GM19023 (cell line): ENCODE measurements at regions not wholly inside any gene's neighbourhood (a gene's known extent, or its start where the extent isn't known, plus 50 kb on each side); places are given as distances from the start of the nearest gene placed in this dataset.
"Not testable (repeated sequence)": the region's sequence is repeated elsewhere in the genome, so short reads cannot be mapped to it uniquely, and the experiment has no call there.

Experiments used
- ATAC-seq: cut with Tn5 transposase; IDR thresholded peaks from one replicate; pipeline ENCODE4 v1.9.1; 2021; ENCODE audit warnings: mild to moderate bottlenecking, moderate library complexity; ENCODE audit not compliant: unreplicated experiment

DNA sequence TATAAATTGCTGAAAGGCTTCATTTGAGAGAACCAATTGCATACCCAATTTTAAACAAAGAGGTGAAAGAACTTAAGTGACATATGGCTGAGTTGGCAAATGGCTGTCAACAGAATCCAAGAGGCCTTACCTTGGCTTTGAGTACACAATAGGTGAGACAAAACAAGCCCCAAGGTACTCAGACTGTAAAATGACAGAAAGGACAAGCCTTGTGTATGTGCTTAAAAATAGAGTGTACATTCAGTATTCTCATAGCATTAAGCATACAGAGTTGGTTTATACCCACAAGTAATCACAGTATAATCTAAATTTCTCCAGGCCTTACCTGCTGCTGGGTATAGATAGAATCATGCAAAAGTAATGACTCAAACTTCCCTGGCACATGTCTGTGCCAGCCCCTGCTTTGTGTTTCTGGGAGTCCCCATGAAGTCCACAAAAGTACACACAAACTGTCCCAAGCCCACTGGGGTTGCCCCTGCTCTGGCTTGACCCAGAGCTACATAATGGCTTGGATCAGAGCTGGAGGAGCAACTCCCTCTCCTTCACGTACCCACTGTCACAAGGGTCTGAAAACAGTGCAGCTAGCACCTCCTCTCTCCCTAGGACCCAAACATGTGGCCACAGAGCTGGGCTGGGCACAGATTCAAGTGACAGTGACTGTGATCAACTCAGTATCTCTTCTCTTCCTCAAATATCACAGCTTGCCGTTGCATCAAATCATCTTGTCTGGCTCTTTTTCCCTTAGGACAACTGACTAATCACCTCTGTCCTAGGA lies 250.8 kb downstream of the ENC1 start:
- no peak for ATAC-seq

DNA sequence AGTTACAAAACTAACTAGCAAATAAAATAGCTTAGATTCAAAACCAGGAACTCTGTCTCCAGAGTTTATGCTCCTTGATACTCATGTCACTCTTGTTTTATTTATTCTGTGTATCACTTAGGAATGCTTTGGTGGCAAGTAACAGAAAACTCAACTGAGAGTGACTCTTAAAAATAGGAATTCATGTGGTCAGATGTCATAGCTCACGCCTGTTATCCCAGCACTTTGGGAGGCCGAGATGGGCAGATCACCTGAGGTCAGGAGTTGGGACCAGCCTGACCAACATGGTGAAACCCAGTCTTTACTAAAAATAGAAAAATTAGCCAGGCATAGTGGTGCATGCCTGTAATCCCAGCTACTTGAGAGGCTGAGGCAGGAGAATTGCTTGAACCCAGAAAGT lies 252.1 kb downstream of the ENC1 start:
- ATAC-seq, result not testable (repeated sequence)

DNA sequence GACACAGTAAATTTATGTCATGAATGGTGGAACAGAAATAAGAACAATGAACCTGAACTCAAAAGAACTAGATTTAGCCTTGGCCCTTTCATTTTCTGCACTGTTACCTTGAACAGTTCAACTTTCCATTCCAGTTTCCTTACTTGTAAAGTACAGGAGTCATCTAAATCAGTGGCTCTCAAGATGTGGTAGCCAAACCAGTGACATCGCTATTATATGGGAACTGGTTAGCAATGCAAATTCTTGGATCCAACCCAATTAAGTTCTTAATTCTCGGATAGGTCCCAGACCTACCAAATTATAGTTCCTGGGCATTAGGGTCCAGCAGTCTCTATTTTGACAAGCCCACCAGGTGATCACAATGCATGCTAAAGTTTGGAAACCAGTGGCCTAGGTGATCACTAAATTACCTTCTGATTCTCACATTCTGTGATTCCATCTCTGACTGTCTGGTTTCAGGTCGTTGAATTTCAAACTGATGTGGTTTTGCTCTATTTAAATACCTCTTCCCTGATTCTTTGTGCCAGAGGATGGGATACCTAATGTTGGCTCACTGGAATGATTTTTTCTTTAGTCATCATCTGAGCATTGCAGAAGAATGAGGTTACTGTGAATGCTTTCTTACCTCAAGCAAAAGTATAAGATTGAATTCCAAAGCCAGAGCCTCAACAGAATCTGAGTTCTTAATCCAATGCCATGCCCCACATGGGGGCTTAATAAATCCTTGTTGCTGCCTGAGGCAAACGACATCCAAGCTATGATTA lies 253.8 kb downstream of the ENC1 start:
- ATAC-seq, result no peak

DNA sequence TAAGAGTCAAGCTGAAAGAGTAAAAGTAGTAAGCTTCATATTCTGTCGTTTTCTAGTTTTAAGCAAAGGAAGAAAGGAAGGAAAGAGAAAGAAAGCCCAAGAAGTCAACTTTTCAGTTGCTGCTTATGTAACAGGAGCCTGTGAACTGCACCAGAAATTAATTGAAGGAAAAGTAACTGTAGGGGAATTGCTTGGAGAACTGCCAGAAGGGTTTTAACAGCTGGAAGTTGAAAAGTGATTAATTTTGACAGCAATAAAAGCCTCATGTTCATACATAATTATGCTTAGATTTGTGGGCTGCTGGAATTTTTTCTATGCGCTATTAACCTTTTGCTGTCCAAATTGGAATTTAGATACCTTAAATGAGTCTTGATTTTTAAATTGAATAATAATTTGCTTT lies 255.7 kb downstream of the ENC1 start:
- ATAC-seq, result no peak

DNA sequence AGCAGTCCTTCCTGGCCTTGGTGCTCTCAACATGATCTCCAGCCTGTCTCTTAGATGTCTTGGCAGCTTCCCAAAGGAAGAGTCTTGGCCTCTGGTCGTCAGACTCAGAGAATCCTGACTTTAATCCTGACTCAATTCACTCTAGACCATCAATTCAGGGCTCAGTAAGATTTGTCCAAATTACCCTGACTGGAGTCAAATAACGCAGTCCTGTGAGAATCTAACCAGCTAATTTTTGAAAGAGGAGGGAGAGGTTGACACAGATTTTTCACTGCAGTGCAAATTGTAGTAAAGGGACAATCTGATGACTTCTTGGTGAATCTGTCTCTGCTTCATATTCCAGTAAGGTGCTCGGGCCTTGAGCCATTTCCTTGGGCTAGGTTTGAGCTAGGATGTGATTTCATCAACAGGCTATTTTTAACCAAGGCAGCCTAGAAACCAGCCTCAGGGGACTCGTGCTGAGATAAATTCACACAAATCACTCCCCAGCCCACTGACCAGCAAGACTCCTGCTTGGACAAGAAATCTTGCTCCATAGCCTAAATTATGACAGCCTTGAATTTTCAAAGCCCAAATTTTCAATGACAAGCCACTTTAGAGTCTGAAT lies 257.4 kb downstream of the ENC1 start:
- ATAC-seq, result no peak

DNA sequence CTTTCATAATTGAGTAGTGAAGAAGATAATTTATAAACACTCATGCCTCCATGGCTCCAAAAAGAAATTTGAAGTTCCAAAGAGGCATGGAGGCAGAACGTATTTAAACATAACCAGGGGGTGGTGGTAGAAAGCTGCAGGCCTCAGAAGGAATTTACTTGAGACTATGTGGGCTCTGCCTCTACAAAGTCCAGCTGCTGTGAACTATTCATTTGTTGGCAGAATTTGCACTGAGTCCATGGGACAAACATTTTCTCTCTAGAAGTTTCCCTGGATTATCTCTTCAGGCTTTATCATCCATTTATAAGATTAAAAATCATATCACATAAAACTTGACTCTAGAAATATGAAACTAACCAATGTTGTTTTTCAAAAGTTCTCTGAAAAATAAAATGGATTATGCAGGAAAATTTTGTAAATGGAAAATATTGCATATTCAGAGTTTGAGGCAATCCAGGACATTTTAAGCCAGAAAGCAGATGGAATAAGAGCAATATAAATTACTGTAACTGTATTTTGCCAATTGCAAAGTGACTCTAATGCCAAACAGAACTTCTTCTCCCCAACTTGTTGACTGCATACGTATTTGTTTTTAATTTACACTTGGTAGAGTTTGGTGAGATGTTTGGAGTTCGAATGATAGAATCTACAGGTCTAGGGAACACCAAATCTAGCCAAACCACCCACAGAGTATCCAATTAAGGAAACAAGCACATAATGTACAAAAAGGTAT lies 258.2 kb downstream of the ENC1 start:
- ATAC-seq, result no peak

DNA sequence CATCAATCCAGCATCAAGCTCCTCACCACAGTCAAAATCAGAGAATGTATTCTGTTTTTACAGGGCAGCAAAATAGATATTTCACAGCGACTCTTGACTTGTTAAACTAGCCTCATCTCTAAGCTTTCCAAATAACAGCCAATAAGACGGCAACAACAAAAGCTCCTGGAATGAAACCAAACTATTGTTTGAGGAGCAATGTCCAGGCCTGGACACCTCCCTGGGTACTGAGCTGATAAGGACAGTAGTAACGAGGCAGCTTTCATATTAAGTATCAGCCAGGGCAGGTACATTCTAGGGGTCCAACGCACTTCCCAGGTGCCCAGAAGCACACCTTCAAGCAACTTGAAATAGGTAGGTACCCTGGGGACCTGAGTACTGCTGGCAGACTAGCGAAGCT lies 260.3 kb downstream of the ENC1 start:
- no peak for ATAC-seq

DNA sequence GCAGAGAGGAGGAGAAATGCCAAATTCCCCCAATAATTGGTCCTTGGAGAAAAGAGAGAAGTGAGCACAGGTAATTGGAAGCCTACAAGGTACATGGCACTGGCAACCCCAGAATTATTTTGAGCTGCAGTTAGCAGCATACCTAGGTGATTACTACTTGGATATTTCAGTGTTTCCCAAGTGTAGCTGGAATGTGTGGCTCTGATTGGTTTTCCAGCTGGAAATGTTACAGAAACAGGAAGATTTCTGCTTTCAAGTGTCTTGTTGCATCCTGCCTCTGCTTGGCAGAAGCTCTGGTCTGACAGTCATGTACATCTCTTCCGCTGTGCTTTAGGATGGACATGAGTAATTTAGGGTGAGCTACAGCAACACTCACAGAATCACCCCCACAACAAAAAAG lies 262.1 kb downstream of the ENC1 start:
- no peak for ATAC-seq

DNA sequence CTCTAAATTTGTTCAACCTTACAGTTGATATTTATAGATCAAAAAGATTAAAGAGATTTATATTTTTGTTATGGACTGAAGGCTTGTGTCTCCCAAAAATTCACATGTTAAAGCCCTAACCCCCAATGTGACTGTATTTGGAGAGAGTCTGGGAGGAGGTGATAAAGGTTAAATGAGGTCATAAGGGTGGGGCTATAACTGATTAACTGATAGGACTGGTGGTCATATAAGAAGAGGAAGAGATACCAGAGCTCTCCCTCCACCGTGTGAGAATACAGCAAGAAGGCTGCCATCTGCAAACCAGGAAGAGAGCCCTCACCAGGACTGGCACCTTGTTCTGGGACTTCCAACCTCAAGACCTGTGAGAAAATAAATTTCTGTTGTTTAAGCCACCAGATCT lies 264.3 kb downstream of the ENC1 start:
- no peak for ATAC-seq

DNA sequence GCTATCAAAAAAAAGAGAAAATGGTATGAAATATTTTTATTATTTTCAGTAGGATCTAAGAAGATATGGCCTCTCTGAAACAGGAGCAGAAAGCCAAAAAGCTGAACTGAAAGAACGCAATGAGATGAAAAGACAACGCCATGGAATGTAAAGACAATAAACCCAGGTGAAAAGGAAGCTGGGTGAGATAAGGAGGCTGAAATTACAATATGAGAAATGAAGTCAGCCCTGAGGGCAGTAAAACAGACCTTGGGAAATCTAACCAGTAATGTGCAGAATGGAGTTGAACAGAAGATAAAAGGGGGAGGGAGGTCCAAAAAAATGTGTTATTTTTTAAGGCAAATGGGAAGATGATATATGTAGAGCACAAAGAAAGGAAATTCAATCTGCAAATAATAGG lies 265.3 kb downstream of the ENC1 start:
- ATAC-seq, result no peak

DNA sequence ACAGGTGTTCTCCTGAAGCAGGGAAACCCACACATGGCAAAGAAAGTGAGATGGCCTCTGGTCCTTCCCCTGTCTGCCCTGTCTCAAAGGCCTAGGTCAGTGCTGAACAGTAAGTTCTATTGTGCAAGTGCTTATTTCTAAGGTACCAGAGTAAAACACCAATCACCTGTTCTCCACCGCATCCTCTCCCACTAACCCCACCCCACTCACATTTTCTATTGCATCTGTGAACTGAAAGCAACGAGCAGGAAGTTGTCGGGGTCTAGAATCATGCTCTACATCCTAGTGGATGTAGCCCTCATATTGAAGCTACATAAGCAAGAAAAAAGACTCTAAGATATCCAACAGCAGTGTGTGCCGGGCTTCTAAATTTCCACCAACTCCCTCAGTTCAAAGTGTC lies 265.9 kb downstream of the ENC1 start:
- ATAC-seq, result no peak

DNA sequence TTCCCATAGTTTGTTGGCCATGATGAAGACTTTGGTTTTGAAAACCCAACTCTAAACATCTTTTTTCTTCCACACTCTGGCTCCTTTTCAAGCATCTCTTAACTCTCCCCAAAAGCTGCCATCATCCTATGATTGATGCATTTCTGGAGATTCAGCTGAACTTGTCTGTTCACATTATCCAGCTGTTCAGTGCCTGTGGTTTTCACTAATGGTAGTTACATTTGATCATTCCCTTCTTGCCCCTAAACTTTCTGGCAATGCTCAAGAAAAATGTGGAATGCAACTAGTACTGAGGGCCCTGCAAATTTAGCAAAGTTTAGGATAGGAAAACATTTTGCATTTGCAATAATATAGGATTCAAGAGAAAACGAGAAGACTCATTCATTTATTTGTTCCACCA lies 267.5 kb downstream of the ENC1 start:
- ATAC-seq, result no peak

DNA sequence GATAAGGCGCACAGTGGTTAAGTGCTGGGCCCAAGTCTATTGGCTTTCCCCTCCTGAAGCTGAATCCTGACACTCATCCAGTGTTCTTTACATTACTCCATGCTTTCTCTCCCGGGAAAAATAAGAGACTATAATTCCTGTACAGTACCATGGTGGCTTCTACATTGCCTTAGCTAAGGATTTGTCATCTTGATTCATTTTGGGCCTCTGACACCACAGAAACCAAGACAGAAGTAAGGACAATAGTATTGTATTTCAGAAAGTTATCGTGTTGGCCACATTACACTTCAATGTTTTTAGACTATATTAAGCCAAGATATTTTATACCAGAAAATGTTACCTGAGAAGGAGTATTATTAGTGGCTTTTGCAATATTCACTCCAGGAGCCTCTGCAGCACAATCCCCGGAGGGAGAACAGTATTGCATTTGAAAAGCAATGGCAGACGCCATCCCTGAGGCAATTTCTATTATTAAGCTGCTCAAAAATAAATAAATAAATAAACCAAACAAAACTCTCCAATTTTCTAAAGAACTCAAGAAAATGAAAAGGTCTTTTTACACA lies 267.9 kb downstream of the ENC1 start:
- no peak for ATAC-seq

DNA sequence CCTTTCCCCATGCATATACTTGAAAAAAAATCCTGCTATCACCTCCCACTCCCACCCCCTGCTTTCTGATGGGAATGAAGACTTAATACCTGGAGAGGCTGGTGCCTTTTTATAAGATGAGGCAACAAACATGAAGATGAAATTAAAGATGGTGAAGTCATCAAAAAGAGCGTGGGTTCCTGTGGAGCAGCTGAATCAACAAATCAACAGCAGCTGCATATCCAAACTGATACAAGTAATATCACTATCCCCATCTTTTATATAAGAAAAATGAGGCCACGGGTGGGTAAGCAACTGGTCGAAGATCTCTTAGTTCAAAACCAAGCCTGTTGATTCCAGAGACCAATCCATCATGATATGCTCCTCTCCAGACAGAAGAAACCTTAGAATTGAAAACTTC lies 268.5 kb downstream of the ENC1 start:
- no peak for ATAC-seq

DNA sequence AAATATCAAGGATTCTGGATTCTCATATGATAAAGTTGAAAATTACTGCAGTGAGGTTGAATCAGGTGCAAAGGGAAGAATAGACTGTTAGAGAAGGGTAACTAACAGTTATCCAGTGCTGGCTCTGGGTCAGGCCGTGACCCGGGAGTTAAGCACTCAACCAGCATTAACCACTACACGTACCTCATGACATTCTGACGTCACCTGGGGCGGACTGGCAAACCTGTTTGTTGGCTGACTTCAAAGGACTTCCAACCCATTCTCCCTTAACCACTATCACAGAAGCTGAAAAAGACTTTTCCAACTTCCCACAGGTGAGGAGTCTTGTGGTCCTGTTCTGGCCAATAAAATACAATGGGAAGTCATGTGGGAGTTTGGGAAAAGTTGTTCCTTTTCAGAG lies 268.9 kb downstream of the ENC1 start:
- no peak for ATAC-seq

DNA sequence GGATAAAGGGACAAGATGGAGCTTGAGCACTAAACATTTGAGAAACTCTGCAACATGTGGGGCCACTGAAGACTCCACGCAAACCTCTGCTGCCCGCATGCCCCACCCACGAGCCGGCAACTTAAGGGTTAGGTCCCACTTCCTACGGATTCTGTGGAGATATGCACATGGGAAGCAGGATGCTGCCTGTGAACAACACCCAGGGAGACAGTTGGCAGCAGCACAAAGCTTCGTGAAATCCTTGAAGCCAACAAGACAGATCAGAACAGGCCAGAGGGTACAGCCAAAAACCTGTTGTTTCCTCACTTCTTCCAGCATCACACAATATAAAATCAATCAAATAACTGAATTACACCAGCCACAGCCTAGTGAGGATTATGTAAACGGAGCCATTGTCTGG lies 270.4 kb downstream of the ENC1 start:
- no peak for ATAC-seq

DNA sequence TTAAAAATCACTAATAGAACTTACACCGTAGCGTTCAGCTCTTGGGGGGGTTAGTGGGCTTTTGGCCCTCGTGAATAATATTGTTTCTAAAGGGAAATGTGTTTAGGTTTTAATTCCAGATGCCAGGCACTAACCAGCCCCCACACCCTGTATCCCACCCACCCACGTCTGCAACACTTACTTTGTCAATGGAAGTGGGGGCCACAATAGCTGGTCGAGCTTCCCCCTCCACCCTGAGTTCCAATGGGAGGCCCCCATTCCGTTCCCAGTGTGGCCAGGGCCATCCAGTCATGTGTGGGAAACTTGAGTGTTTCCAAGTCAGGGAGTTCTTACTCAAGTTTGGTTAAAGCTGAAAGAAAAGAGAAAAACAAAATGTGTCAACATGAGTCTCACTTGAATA lies 271.4 kb downstream of the ENC1 start:
- no peak for ATAC-seq

DNA sequence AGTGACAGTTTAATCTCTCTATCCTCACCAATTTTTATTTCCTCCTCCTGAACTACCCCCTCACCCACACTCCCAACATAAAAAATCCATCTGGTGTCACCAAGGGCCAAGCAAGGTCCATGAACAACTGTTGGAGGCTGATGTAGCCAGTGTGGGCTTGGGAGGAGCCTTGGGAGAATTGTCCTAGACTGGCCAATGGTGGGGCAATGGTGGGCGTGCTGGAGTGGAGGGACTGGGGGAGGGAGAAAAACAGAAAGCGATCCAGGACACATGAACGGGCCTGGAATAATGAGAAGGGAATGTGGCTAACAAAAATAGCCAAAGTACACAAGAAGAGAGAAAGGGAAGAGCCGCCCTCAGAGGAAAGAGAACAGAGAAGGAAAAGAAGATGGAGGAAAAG lies 272.6 kb downstream of the ENC1 start:
- no peak for ATAC-seq

DNA sequence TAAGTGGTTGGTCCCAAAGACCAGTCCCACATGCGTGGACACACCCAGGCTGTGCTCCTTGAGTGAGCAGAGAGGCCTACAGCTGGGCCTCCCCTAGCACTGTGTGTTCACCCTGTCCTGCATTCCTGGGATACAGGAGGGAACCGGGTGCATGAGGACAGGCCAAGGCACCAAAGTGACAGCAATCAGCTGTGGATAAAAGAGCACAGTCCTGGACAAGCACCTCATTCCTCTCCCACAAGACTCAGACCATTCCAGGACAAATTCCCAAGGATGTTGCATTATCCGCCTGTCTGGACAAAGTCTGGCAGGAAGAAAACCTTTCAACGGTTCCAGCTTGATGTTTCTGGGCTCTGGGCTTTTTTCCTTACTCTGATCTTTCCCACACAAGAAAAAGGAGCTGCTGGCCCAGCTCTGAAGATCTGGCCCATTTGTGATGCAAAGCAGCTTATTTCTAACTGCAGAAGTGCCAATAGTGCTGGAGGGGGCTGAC lies 273.2 kb downstream of the ENC1 start:
- ATAC-seq, result no peak

DNA sequence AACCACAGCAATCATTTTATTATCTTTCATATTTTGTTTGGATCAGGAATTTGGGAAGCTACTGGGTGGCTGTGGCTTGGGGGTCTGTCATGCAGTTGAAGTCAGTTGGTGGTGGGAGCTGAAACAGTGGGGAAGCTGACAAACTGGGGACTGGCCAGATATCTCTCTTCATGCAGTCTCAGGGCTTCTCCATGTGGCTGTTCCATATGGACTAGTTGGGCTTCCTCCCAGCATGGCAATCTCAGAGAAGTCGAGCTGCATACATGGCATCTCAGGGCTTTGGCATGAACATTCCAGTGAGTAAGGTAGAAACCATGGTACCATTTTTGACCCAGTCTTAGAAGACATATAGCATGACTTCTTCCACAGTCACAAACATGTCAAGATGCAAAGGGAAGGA lies 274.8 kb downstream of the ENC1 start:
- no peak for ATAC-seq

DNA sequence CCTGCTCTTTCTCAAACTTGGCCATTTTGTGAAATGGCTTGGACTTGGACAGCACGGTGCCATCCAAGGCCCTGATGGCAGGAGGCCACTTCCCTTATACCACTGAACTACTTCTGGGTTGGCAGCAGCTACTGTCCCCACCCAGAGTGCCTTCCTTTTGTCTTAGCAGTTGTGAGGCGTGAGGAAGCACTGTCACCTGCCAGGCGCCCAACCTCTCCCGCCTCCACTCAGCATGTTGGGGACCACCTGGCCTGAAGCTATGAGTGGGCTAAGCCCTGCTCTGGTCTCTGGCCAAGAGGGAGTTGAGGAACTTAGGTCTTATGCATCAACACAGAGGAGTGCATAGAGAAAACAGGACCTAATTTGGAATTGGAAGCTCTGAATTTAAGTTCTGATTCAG lies 276.0 kb downstream of the ENC1 start:
- ATAC-seq, result no peak
